ENCODE measurements at regions not wholly inside any gene's neighbourhood (a gene's known extent, or its start where the extent isn't known, plus 50 kb on each side); places are given as distances from the start of the nearest gene placed in this dataset.
"Not testable (repeated sequence)": the region's sequence is repeated elsewhere in the genome, so short reads cannot be mapped to it uniquely, and the experiment has no call there.

DNA sequence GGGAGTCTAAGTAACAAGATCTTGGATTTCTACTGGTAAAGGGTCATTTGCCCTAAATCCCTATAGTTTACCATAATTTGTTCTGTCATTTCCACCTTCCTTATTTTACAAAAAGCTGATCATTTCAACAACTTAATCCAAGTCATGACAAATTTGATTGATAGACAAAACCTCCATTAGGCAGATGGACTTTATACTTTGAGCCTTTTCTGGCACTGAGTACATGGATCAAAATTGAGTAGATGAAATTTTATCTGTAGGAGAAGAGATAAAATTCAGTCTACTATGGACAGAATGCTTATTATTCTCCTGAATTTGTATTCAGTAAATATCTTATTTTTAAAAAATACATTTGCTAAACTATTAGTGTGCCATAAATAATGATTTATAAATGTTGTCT, 62.6 kb upstream of the NRIP1 start:
- CTCF ChIA-PET (ENCODE audit: unreplicated experiment): interaction anchor here (0.5 kb wide), 1 partner anchor 1272 kb away, joined by 4 read pairs; no protein-coding TSS in a partner anchor
- BruUV-seq (replicated peaks): no TSS peak
- H3K9me3 ChIP-seq (ENCODE audit: low read length): no peaks in the 10 kb centered on the region
- H3K36me3 ChIP-seq (ENCODE audit: insufficient read depth, low read length): no peaks in the 10 kb centered on the region
- no peak overlapping the region for H3K27ac ChIP-seq (ENCODE audit: low read depth, low read length, poor library complexity, severe bottlenecking)
- H3K79me2 ChIP-seq (ENCODE audit: insufficient read depth, low read depth, low read length): no peaks in the 10 kb centered on the region
- POLR2A ChIA-PET: no interaction called here
- H2AFZ ChIP-seq (ENCODE audit: low read length): no peak overlapping the region
- intact Hi-C loops (cut with micrococcal nuclease; ENCODE audit: unreplicated experiment): no loop called here
- H3K9me2 ChIP-seq (ENCODE audit: insufficient read depth, low read length): no peaks in the 10 kb centered on the region
- no peak overlapping the region for H3K4me3 ChIP-seq (ENCODE audit: low read depth, low read length, poor library complexity, severe bottlenecking)
- no peak for DNase-seq (ENCODE audit: low spot score)
- no peak overlapping the region for H3K4me2 ChIP-seq (ENCODE audit: low read length)
- TF ChIP-seq, protein P1, sequence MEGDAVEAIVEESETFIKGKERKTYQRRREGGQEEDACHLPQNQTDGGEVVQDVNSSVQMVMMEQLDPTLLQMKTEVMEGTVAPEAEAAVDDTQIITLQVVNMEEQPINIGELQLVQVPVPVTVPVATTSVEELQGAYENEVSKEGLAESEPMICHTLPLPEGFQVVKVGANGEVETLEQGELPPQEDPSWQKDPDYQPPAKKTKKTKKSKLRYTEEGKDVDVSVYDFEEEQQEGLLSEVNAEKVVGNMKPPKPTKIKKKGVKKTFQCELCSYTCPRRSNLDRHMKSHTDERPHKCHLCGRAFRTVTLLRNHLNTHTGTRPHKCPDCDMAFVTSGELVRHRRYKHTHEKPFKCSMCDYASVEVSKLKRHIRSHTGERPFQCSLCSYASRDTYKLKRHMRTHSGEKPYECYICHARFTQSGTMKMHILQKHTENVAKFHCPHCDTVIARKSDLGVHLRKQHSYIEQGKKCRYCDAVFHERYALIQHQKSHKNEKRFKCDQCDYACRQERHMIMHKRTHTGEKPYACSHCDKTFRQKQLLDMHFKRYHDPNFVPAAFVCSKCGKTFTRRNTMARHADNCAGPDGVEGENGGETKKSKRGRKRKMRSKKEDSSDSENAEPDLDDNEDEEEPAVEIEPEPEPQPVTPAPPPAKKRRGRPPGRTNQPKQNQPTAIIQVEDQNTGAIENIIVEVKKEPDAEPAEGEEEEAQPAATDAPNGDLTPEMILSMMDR (conservative IDR thresholded peaks at IDR 0.05; ENCODE audit: low read length): no peak
- no peak for TF ChIP-seq EZH2phosphoT487 (IDR thresholded peaks at IDR 0.05; ENCODE audit: borderline replicate concordance, low read depth, low read length)
- no peaks in the 10 kb centered on the region for H4K20me1 ChIP-seq (ENCODE audit: insufficient read depth, low read length)
- H3K4me1 ChIP-seq (ENCODE audit: insufficient read depth, low read length, poor library complexity, severe bottlenecking): no peaks in the 10 kb centered on the region

DNA sequence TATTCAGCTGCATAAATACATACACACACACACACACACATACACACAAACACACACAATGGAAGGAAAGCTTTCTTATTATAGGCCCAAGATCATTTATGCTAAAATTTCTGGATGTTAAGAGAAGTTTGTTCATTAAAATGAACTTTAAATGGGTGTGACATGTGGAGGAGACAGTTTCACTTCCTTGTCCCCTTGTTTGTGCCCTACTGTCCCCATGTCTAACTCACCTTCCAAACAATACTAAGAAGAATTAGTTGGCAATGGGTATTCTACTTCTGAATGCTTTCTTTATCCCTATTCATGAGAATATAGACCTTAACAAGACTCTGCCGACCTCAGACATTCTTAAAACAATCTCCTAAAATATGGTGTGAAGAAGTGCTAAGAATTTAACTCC, 63.5 kb upstream of the NRIP1 start:
- CTCF ChIA-PET (ENCODE audit: unreplicated experiment): interaction anchor here (0.5 kb wide), 1 partner anchor 1272 kb away, joined by 4 read pairs; no protein-coding TSS in a partner anchor
- POLR2A ChIA-PET: no interaction called here
- Histone ChIP-seq H3K9me2 (ENCODE audit: insufficient read depth, low read length) (no peaks in the 10 kb centered on the region), H3K36me3 (ENCODE audit: insufficient read depth, low read length) (no peaks in the 10 kb centered on the region), H3K4me2 (ENCODE audit: low read length) (no peak overlapping the region), H3K4me3 (ENCODE audit: low read depth, low read length, poor library complexity, severe bottlenecking) (no peak overlapping the region), H3K27ac (ENCODE audit: low read depth, low read length, poor library complexity, severe bottlenecking) (no peak overlapping the region), H4K20me1 (ENCODE audit: insufficient read depth, low read length) (no peaks in the 10 kb centered on the region), H3K4me1 (ENCODE audit: insufficient read depth, low read length, poor library complexity, severe bottlenecking) (no peaks in the 10 kb centered on the region), H3K9me3 (ENCODE audit: low read length) (no peaks in the 10 kb centered on the region), H3K79me2 (ENCODE audit: insufficient read depth, low read depth, low read length) (no peaks in the 10 kb centered on the region), H2AFZ (ENCODE audit: low read length) (no peak overlapping the region)
- intact Hi-C loops (cut with micrococcal nuclease; ENCODE audit: unreplicated experiment): no loop called here
- no TSS peak for BruUV-seq (replicated peaks)
- TF ChIP-seq, protein P1 (conservative IDR thresholded peaks at IDR 0.05; ENCODE audit: low read length): no peak
- TF ChIP-seq EZH2phosphoT487 (IDR thresholded peaks at IDR 0.05; ENCODE audit: borderline replicate concordance, low read depth, low read length): no peak
- DNase-seq (ENCODE audit: low spot score): no peak

DNA sequence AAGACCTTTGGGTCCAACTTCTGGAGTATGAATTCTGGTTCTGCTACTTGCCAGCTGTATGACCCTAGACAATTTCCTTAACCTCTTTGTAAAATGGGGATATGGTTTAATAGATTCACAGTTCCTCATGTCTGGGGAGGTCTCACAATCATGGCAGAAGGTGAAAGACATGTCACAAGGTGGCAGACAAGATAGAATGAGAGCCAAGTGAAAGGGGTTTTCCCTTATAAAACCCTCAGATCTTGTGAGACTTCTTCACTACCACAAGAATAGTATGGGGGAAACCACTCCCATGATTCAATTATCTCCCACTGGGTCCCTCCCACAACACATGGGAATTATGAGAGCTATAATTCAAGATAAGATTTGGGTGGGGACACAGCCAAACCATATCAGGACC, 63.9 kb upstream of the NRIP1 start:
- H3K36me3 ChIP-seq (ENCODE audit: insufficient read depth, low read length); H3K9me3 ChIP-seq (ENCODE audit: low read length); H2AFZ ChIP-seq (ENCODE audit: low read length); H3K9me2 ChIP-seq (ENCODE audit: insufficient read depth, low read length); H3K27ac ChIP-seq (ENCODE audit: low read depth, low read length, poor library complexity, severe bottlenecking); DNase-seq (ENCODE audit: low spot score); H3K79me2 ChIP-seq (ENCODE audit: insufficient read depth, low read depth, low read length); H3K4me3 ChIP-seq (ENCODE audit: low read depth, low read length, poor library complexity, severe bottlenecking); intact Hi-C loops (cut with micrococcal nuclease; ENCODE audit: unreplicated experiment); CTCF ChIA-PET (ENCODE audit: unreplicated experiment); POLR2A ChIA-PET; H4K20me1 ChIP-seq (ENCODE audit: insufficient read depth, low read length); H3K4me1 ChIP-seq (ENCODE audit: insufficient read depth, low read length, poor library complexity, severe bottlenecking); BruUV-seq (replicated peaks); H3K4me2 ChIP-seq (ENCODE audit: low read length): not testable (repeated sequence)

All from OCI-LY7 (cell line).